Thymus (tissue), 11 donors: ENCODE measurements at regions not wholly inside any gene's neighbourhood (a gene's known extent, or its start where the extent isn't known, plus 50 kb on each side); places are given as distances from the start of the nearest gene placed in this dataset.

Experiments
- DNase-seq, 9 donors: peaks; one replicate each; pipeline ENCODE4 v3.0.0-alpha.2; 2013; ENCODE audit warnings: low spot score in 9 of 9, low read depth in 6 of 9, missing footprints in 1 of 9
- H3K27ac ChIP-seq, 2 donors: one replicate each; pipeline ENCODE4 v1.5.1; 2013; ENCODE audit warnings: control low read depth in 1 of 2, low read depth in 1 of 2, low read length in 1 of 2, mild to moderate bottlenecking in 1 of 2, moderate library complexity in 1 of 2
- H3K27me3 ChIP-seq, 2 donors: one replicate each; pipeline ENCODE4 v1.5.1; 2013; ENCODE audit warnings: low read length in 1 of 2; ENCODE audit not compliant: control insufficient read depth in 2 of 2, insufficient read depth in 1 of 2
- H3K36me3 ChIP-seq, 2 donors: one replicate each; pipeline ENCODE4 v1.5.1; 2013; ENCODE audit warnings: low read length in 1 of 2, mild to moderate bottlenecking in 1 of 2, moderate library complexity in 1 of 2; ENCODE audit not compliant: control insufficient read depth in 2 of 2, insufficient read depth in 2 of 2
- H3K4me1 ChIP-seq, 2 donors: one replicate each; pipeline ENCODE4 v1.5.1; 2013; ENCODE audit warnings: low read length in 2 of 2; ENCODE audit not compliant: control insufficient read depth in 2 of 2, insufficient read depth in 2 of 2
- H3K4me3 ChIP-seq, 2 donors: one replicate each; pipeline ENCODE4 v1.5.1; 2013; ENCODE audit warnings: low read length in 2 of 2, control low read depth in 1 of 2, mild to moderate bottlenecking in 1 of 2
- H3K9me3 ChIP-seq, 2 donors: one replicate each; pipeline ENCODE4 v1.5.1; 2013; ENCODE audit warnings: low read length in 1 of 2, mild to moderate bottlenecking in 1 of 2; ENCODE audit not compliant: control insufficient read depth in 2 of 2, insufficient read depth in 1 of 2
- WGBS: extraction: QIAGEN DNeasy Blood & Tissue Kit; methylation state at CpG from one replicate; pipeline ENCODE4 v1.1.7; 2013; 5-methylcytosine and 5-hydroxymethylcytosine counted together
- donor health status: healthy.

GRCh38 chr12:89070603-89071002, 281.7 kb downstream of the DUSP6 start:
- Histone ChIP-seq H3K4me3 (no peak overlapping the region), H3K36me3 (no peaks in the 10 kb centered on the region), H3K27ac (no peak overlapping the region), H3K27me3 (no peaks in the 10 kb centered on the region), H3K4me1 (no peaks in the 10 kb centered on the region), H3K9me3 (no peaks in the 10 kb centered on the region)
- 95% methylated on average over 1 of the region's 1 CpG for WGBS
- no peak for DNase-seq

GRCh38 chr12:89069431-89069830, 282.9 kb downstream of the DUSP6 start:
- no peak for DNase-seq
- WGBS = 95% methylated on average over 2 of the region's 2 CpGs
- Histone ChIP-seq H3K27ac (no peak overlapping the region), H3K36me3 (no peaks in the 10 kb centered on the region), H3K4me3 (no peak overlapping the region), H3K4me1 (no peaks in the 10 kb centered on the region), H3K27me3 (no peaks in the 10 kb centered on the region), H3K9me3 (no peaks in the 10 kb centered on the region)

- H3K27ac ChIP-seq = no peak overlapping the region
- H3K9me3 ChIP-seq = no peaks in the 10 kb centered on the region
- no peak for DNase-seq
- no peaks in the 10 kb centered on the region for H3K27me3 ChIP-seq
- WGBS = 96% methylated on average over 2 of the region's 2 CpGs
- no peaks in the 10 kb centered on the region for H3K4me1 ChIP-seq
- H3K36me3 ChIP-seq = no peaks in the 10 kb centered on the region
- H3K4me3 ChIP-seq = no peak overlapping the region
These were observed 284.7 kb downstream of the DUSP6 start for GRCh38 chr12:89067421-89068187.

- no peaks in the 10 kb centered on the region for H3K27me3 ChIP-seq
- H3K9me3 ChIP-seq = no peaks in the 10 kb centered on the region
- H3K4me3 ChIP-seq = no peak overlapping the region
- 98% methylated on average over 3 of the region's 3 CpGs for WGBS
- no peaks in the 10 kb centered on the region for H3K36me3 ChIP-seq
- no peak for DNase-seq
- no peak overlapping the region for H3K27ac ChIP-seq
- H3K4me1 ChIP-seq = no peaks in the 10 kb centered on the region
These were observed 287.5 kb downstream of the DUSP6 start for GRCh38 chr12:89064780-89065179.

GRCh38 chr12:89064151-89064550, 288.1 kb downstream of the DUSP6 start:
- whole genome bisulfite sequencing = 94% methylated on average over 6 of the region's 6 CpGs

GRCh38 chr12:89062996-89063395, 289.3 kb downstream of the DUSP6 start:
- Histone ChIP-seq H3K4me3 (no peak overlapping the region), H3K27me3 (no peaks in the 10 kb centered on the region), H3K4me1 (no peaks in the 10 kb centered on the region), H3K27ac (no peak overlapping the region), H3K9me3 (no peaks in the 10 kb centered on the region), H3K36me3 (no peaks in the 10 kb centered on the region)
- no peak for DNase-seq
- 94% methylated on average over 2 of the region's 2 CpGs for WGBS

More at GRCh38 chr12:89064151-89064550, 288.1 kb downstream of the DUSP6 start:
- Histone ChIP-seq H3K4me1 (no peaks in the 10 kb centered on the region), H3K36me3 (no peaks in the 10 kb centered on the region), H3K9me3 (no peaks in the 10 kb centered on the region), H3K4me3 (no peak overlapping the region), H3K27ac (no peak overlapping the region), H3K27me3 (no peaks in the 10 kb centered on the region)
- DNase-seq = no peak

GRCh38 chr12:89059721-89060541, 292.4 kb downstream of the DUSP6 start:
- H3K9me3 ChIP-seq = no peaks in the 10 kb centered on the region
- no peaks in the 10 kb centered on the region for H3K36me3 ChIP-seq
- DNase-seq = no peak
- H3K27me3 ChIP-seq = no peaks in the 10 kb centered on the region
- H3K27ac ChIP-seq = no peak overlapping the region
- WGBS = 75% methylated on average over 9 of the region's 9 CpGs
- no peaks in the 10 kb centered on the region for H3K4me1 ChIP-seq
- H3K4me3 ChIP-seq = no peak overlapping the region

- DNase-seq = no peak
- Histone ChIP-seq H3K4me1 (no peaks in the 10 kb centered on the region), H3K36me3 (no peaks in the 10 kb centered on the region), H3K27me3 (no peaks in the 10 kb centered on the region), H3K4me3 (no peak overlapping the region), H3K9me3 (no peaks in the 10 kb centered on the region), H3K27ac (no peak overlapping the region)
- WGBS = 97% methylated on average over 3 of the region's 3 CpGs
These were observed 293.2 kb downstream of the DUSP6 start for GRCh38 chr12:89059056-89059455.

- no peaks in the 10 kb centered on the region for H3K4me1 ChIP-seq
- no peaks in the 10 kb centered on the region for H3K36me3 ChIP-seq
- H3K27me3 ChIP-seq = no peaks in the 10 kb centered on the region
- H3K27ac ChIP-seq = no peak overlapping the region
- H3K9me3 ChIP-seq = no peaks in the 10 kb centered on the region
- DNase-seq = no peak
- no peak overlapping the region for H3K4me3 ChIP-seq
These were observed 293.9 kb downstream of the DUSP6 start for GRCh38 chr12:89058402-89058801.
